Liver (tissue), 8 donors: ENCODE measurements at regions not wholly inside any gene's neighbourhood (a gene's known extent, or its start where the extent isn't known, plus 50 kb on each side); places are given as distances from the start of the nearest gene placed in this dataset.

Experiments used
- DNase-seq: peaks from one replicate; pipeline ENCODE4 v3.0.0-alpha.2; 2017; ENCODE audit warnings: low spot score
- H3K27ac ChIP-seq, 2 donors: one replicate each; pipeline ENCODE4 v1.7.0; 2013; ENCODE audit warnings: inconsistent platforms in 2 of 2, low read length in 2 of 2, control low read depth in 1 of 2, low read depth in 1 of 2, mild to moderate bottlenecking in 1 of 2
- H3K27me3 ChIP-seq, 4 donors: one replicate each; pipeline versions ENCODE4 v1.6.1 to v1.7.0; 2013; ENCODE audit warnings: low read length in 3 of 4, inconsistent platforms in 1 of 4, mild to moderate bottlenecking in 1 of 4, moderate library complexity in 1 of 4; ENCODE audit not compliant: control insufficient read depth in 4 of 4, insufficient read depth in 4 of 4
- H3K36me3 ChIP-seq, 4 donors: one replicate each; pipeline versions ENCODE4 v1.6.1 to v1.7.0; 2013; ENCODE audit warnings: low read length in 3 of 4, mild to moderate bottlenecking in 3 of 4, low read depth in 1 of 4, moderate library complexity in 1 of 4; ENCODE audit not compliant: control insufficient read depth in 4 of 4, insufficient read depth in 3 of 4
- H3K4me1 ChIP-seq, 4 donors: one replicate each; pipeline versions ENCODE4 v1.6.1 to v1.7.0; 2013; ENCODE audit warnings: low read length in 3 of 4, mild to moderate bottlenecking in 3 of 4, moderate library complexity in 1 of 4; ENCODE audit not compliant: control insufficient read depth in 4 of 4, insufficient read depth in 4 of 4
- H3K4me3 ChIP-seq, 3 donors: one replicate each; pipeline versions ENCODE4 v1.6.1 to v1.7.0; 2013; ENCODE audit warnings: low read length in 3 of 3, control low read depth in 1 of 3, low read depth in 1 of 3, mild to moderate bottlenecking in 1 of 3
- H3K9ac ChIP-seq, 2 donors: one replicate each; pipeline ENCODE4 v1.7.0; 2013; ENCODE audit warnings: low read length in 2 of 2, mild to moderate bottlenecking in 2 of 2, moderate library complexity in 2 of 2, control low read depth in 1 of 2, low read depth in 1 of 2
- H3K9me3 ChIP-seq, 4 donors: one replicate each; pipeline versions ENCODE4 v1.6.1 to v1.7.0; 2013; ENCODE audit warnings: low read length in 3 of 4; ENCODE audit not compliant: control insufficient read depth in 4 of 4
- ATF3 ChIP-seq: IDR thresholded peaks from 2 replicates; pipeline ENCODE4 v1.6.1; 2016; ENCODE audit warnings: antibody characterized with exemption
- CTCF ChIP-seq: fragments of 150-350 bp; IDR thresholded peaks from 2 replicates; pipeline ENCODE4 v1.5.1; 2017; ENCODE audit warnings: improper control_type of control experiment, low read depth, low read length; ENCODE audit not compliant: missing input control
- EGR1 ChIP-seq, 2 donors: IDR thresholded peaks; 2 replicates each; pipeline ENCODE4 v1.6.1; 2016 to 2018; ENCODE audit warnings: antibody characterized with exemption in 2 of 2, low read depth in 2 of 2
- FOXA1 ChIP-seq: IDR thresholded peaks from 2 replicates; pipeline ENCODE4 v1.6.1; 2016; ENCODE audit warnings: antibody characterized with exemption
- FOXA2 ChIP-seq: IDR thresholded peaks from 2 replicates; pipeline ENCODE4 v1.6.1; 2016; ENCODE audit warnings: antibody characterized with exemption
- GABPA ChIP-seq, 2 donors: IDR thresholded peaks in 1 of 2; conservative IDR thresholded peaks in 1 of 2; 2 replicates each; pipeline ENCODE4 v1.6.1; 2016; ENCODE audit warnings: antibody characterized with exemption in 2 of 2, mild to moderate bottlenecking in 1 of 2, moderate library complexity in 1 of 2
- HNF4A ChIP-seq, 2 donors: conservative IDR thresholded peaks; 2 replicates each; pipeline ENCODE4 v1.6.1; 2016; ENCODE audit warnings: antibody characterized with exemption in 2 of 2, mild to moderate bottlenecking in 2 of 2
- HNF4G ChIP-seq: IDR thresholded peaks from 2 replicates; pipeline ENCODE4 v1.6.1; 2016; ENCODE audit warnings: antibody characterized with exemption
- JUND ChIP-seq, 2 donors: IDR thresholded peaks; 2 replicates each; pipeline ENCODE4 v1.6.1; 2016; ENCODE audit warnings: antibody characterized with exemption in 2 of 2
- RAD21 ChIP-seq, 2 donors: IDR thresholded peaks; 2 replicates each; pipeline ENCODE4 v1.6.1; 2016; ENCODE audit warnings: antibody characterized with exemption in 2 of 2, mild to moderate bottlenecking in 2 of 2
- RXRA ChIP-seq, 2 donors: IDR thresholded peaks; 2 replicates each; pipeline ENCODE4 v1.6.1; 2017 to 2018; ENCODE audit warnings: antibody characterized with exemption in 2 of 2, mild to moderate bottlenecking in 1 of 2
- SP1 ChIP-seq: IDR thresholded peaks from 2 replicates; pipeline ENCODE4 v1.6.1; 2018; ENCODE audit warnings: antibody characterized with exemption, mild to moderate bottlenecking
- YY1 ChIP-seq: IDR thresholded peaks from 2 replicates; pipeline ENCODE4 v1.6.1; 2016; ENCODE audit warnings: antibody characterized with exemption, mild to moderate bottlenecking
- ZBTB33 ChIP-seq: IDR thresholded peaks from 2 replicates; pipeline ENCODE4 v1.6.1; 2016; ENCODE audit warnings: antibody characterized with exemption
- WGBS: extraction: QIAGEN DNeasy Blood & Tissue Kit; methylation state at CpG from one replicate; pipeline ENCODE4 v1.1.7; 2013; 5-methylcytosine and 5-hydroxymethylcytosine counted together
- donor health status: healthy.
- donor health status: healthy.
- donor health status: healthy.
- donor health status: healthy.
- donor health status: healthy.

GRCh38 chr15:85871545-85871944 lies 76.8 kb upstream of the KLHL25 start:
- no peak overlapping the region for H3K4me3 ChIP-seq
- 87% methylated on average over 8 of the region's 8 CpGs for WGBS
- no peaks in the 10 kb centered on the region for H3K36me3 ChIP-seq
- no peaks in the 10 kb centered on the region for H3K9me3 ChIP-seq
- H3K27ac ChIP-seq: no peak overlapping the region
- H3K27me3 ChIP-seq: no peaks in the 10 kb centered on the region
- TF ChIP-seq ATF3 (no peak), GABPA (IDR thresholded peaks at IDR 0.05 in 1 of 2, conservative IDR thresholded peaks at IDR 0.05 in 1 of 2) (no peak), YY1 (no peak)
- DNase-seq: no peak
- H3K4me1 ChIP-seq: no peaks in the 10 kb centered on the region
- no peak overlapping the region for H3K9ac ChIP-seq

GRCh38 chr15:85872125-85872524 lies 77.4 kb upstream of the KLHL25 start:
- no peaks in the 10 kb centered on the region for H3K36me3 ChIP-seq
- H3K9ac ChIP-seq: no peak overlapping the region
- H3K9me3 ChIP-seq: no peaks in the 10 kb centered on the region
- H3K4me1 ChIP-seq: no peaks in the 10 kb centered on the region
- no peak overlapping the region for H3K4me3 ChIP-seq
- no peak for DNase-seq
- no peak for TF ChIP-seq ZBTB33
- H3K27ac ChIP-seq: no peak overlapping the region
- 89% methylated on average over 5 of the region's 5 CpGs for WGBS
- H3K27me3 ChIP-seq: no peaks in the 10 kb centered on the region

- no peaks in the 10 kb centered on the region for H3K27me3 ChIP-seq
- H3K4me3 ChIP-seq: no peak overlapping the region
- WGBS: 86% methylated on average over 2 of the region's 2 CpGs
These were observed 79.5 kb upstream of the KLHL25 start for GRCh38 chr15:85874236-85874635.

More at GRCh38 chr15:85874236-85874635, 79.5 kb upstream of the KLHL25 start:
- Histone ChIP-seq H3K36me3 (no peaks in the 10 kb centered on the region), H3K27ac (no peak overlapping the region), H3K9me3 (no peaks in the 10 kb centered on the region), H3K9ac (no peak overlapping the region), H3K4me1 (no peaks in the 10 kb centered on the region)
- TF ChIP-seq RAD21 (IDR thresholded peaks at IDR 0.05) (no peak), JUND (IDR thresholded peaks at IDR 0.05) (no peak), SP1 (no peak), EGR1 (IDR thresholded peaks at IDR 0.05; ENCODE audit: low read depth in 2 of 2) (no peak), FOXA1 (no peak), YY1 (no peak), CTCF (no peak), HNF4G (no peak), ZBTB33 (no peak), HNF4A (conservative IDR thresholded peaks at IDR 0.05) (no peak), FOXA2 (no peak), RXRA (IDR thresholded peaks at IDR 0.05) (no peak)
- no peak for DNase-seq
